Mesendoderm (in vitro differentiated cells): ENCODE measurements at regions not wholly inside any gene's neighbourhood (a gene's known extent, or its start where the extent isn't known, plus 50 kb on each side); places are given as distances from the start of the nearest gene placed in this dataset.
A peak's percentile ranks its signal among the peaks of the same experiment; 100 is the strongest.
"Not testable (repeated sequence)": the region's sequence is repeated elsewhere in the genome, so short reads cannot be mapped to it uniquely, and the experiment has no call there.

ENCODE experiments used
- DNase-seq: peaks from one replicate; pipeline ENCODE4 v3.0.0; 2013
- H2AK5ac ChIP-seq: 2 replicates; pipeline ENCODE4 v1.6.1; 2013; ENCODE audit warnings: low read length, inconsistent platforms
- H2BK120ac ChIP-seq: 2 replicates; pipeline ENCODE4 v1.6.1; 2013; ENCODE audit warnings: low read depth, mild to moderate bottlenecking, low read length, moderate library complexity, mixed read lengths
- H2BK15ac ChIP-seq: replicated peaks from 2 replicates; pipeline ENCODE4 v1.6.1; 2013; ENCODE audit warnings: low read depth, mild to moderate bottlenecking, moderate library complexity
- H2BK5ac ChIP-seq: 2 replicates; pipeline ENCODE4 v1.6.1; 2013; ENCODE audit warnings: low read length, inconsistent platforms
- H3K18ac ChIP-seq: 2 replicates; pipeline ENCODE4 v1.6.1; 2013; ENCODE audit warnings: mild to moderate bottlenecking, low read length, mixed read lengths
- H3K23ac ChIP-seq: one replicate; pipeline ENCODE4 v1.6.1; 2013; ENCODE audit warnings: low read length
- H3K27ac ChIP-seq: 2 replicates; pipeline ENCODE4 v1.5.1; 2013; ENCODE audit warnings: low read depth, mild to moderate bottlenecking, inconsistent platforms, low read length, moderate library complexity
- H3K27me3 ChIP-seq: 2 replicates; pipeline ENCODE4 v1.6.1; 2013; ENCODE audit warnings: low read length, control low read depth, mild to moderate bottlenecking, inconsistent platforms; ENCODE audit not compliant: insufficient read depth, poor library complexity
- H3K36me3 ChIP-seq: 2 replicates; pipeline ENCODE4 v1.6.1; 2013; ENCODE audit warnings: low read length, inconsistent platforms; ENCODE audit not compliant: control insufficient read depth, insufficient read depth
- H3K4ac ChIP-seq: one replicate; pipeline ENCODE4 v1.6.1; 2013; ENCODE audit warnings: low read depth, mild to moderate bottlenecking, low read length, moderate library complexity
- H3K4me1 ChIP-seq: 2 replicates; pipeline ENCODE4 v1.6.1; 2013; ENCODE audit warnings: low read depth, low read length, inconsistent platforms; ENCODE audit not compliant: control insufficient read depth
- H3K4me2 ChIP-seq: 2 replicates; pipeline ENCODE4 v1.6.1; 2013; ENCODE audit warnings: low read length
- H3K4me3 ChIP-seq: 2 replicates; pipeline ENCODE4 v1.5.1; 2013; ENCODE audit warnings: mild to moderate bottlenecking, low read length
- H3K56ac ChIP-seq: one replicate; pipeline ENCODE4 v1.6.1; 2013; ENCODE audit warnings: low read length
- H3K79me1 ChIP-seq: 2 replicates; pipeline ENCODE4 v1.6.1; 2013; ENCODE audit warnings: low read length, inconsistent platforms
- H3K79me2 ChIP-seq: 2 replicates; pipeline ENCODE4 v1.6.1; 2013; ENCODE audit warnings: mild to moderate bottlenecking, low read length; ENCODE audit not compliant: control insufficient read depth, insufficient read depth
- H3K9ac ChIP-seq: 2 replicates; pipeline ENCODE4 v1.6.1; 2013; ENCODE audit warnings: low read length, inconsistent platforms
- H4K5ac ChIP-seq: one replicate; pipeline ENCODE4 v1.6.1; 2013; ENCODE audit warnings: low read length
- H4K8ac ChIP-seq: one replicate; pipeline ENCODE4 v1.6.1; 2013; ENCODE audit warnings: low read depth, mild to moderate bottlenecking, control low read depth, low read length, moderate library complexity
- WGBS: extraction: QIAGEN DNeasy Blood & Tissue Kit; methylation state at CpG from one replicate; pipeline ENCODE4 v1.1.7; 2013; ENCODE audit warnings: low lambda C conversion rate, missing lambda C conversion rate; ENCODE audit not compliant: insufficient coverage; ENCODE audit errors: extremely low coverage; 5-methylcytosine and 5-hydroxymethylcytosine counted together

DNA sequence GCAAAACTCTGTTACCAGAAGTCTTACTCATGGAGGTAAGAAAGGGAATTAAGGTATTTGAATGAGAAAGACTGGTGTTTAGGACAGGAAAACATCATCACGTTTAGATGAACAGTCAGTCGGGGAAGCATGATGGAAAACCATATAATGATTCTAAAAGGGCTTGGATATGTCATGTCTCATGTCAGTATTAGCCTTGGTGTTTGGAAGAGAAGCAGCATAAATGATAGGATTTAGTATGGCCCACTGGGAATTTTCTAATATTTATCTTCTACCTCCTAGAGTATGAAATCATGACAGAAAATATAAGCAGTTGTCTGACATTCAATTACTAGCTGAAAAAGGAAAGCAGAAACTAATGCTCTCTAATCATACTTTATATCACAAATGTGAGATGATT lies 1643.6 kb upstream of the CELF4 start:
- Histone ChIP-seq H3K18ac (no peak overlapping the region), H3K4ac (no peak overlapping the region), H4K8ac (no peak overlapping the region), H3K79me1 (no peaks in the 10 kb centered on the region), H3K79me2 (no peaks in the 10 kb centered on the region), H3K36me3 (no peaks in the 10 kb centered on the region), H3K4me2 (no peak overlapping the region), H2BK120ac (no peak overlapping the region), H3K4me1 (no peaks in the 10 kb centered on the region), H3K4me3 (no peak overlapping the region), H3K27ac (no peak overlapping the region), H3K23ac (no peak overlapping the region), H2BK15ac (no peak overlapping the region), H2AK5ac (no peak overlapping the region), H3K56ac (no peak overlapping the region), H2BK5ac (no peak overlapping the region), H3K27me3 (no peaks in the 10 kb centered on the region), H4K5ac (no peak overlapping the region), H3K9ac (no peak overlapping the region)
- DNase-seq: no peak
- no CpG with 5 or more reads among the region's 2 CpGs for WGBS

DNA sequence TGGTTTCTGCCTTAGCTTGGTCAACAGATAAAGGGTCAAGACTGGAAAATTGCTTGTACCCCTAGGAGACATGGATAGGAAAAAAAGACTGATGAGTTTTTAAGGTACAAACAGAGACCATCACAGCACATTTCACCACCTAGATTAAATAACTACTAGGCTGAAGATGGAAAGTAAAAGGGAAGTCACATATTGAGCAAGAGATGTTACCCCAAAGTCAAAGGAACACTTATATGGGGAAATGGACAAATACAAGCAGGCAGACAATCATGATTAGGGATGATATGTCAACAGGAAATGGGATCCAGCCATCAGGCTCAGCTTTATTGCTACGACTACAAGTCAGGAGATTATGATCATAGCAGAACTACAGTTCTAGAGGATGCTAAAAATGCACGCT lies 1643.1 kb upstream of the CELF4 start:
- Histone ChIP-seq H3K18ac (no peak overlapping the region), H3K79me1 (no peaks in the 10 kb centered on the region), H3K27ac (no peak overlapping the region), H3K4me1 (no peaks in the 10 kb centered on the region), H2BK15ac (no peak overlapping the region), H3K36me3 (no peaks in the 10 kb centered on the region), H3K27me3 (no peaks in the 10 kb centered on the region), H4K8ac (no peak overlapping the region), H3K23ac (no peak overlapping the region), H2BK120ac (no peak overlapping the region), H3K56ac (no peak overlapping the region), H2BK5ac (no peak overlapping the region), H3K4me3 (no peak overlapping the region), H3K79me2 (no peaks in the 10 kb centered on the region), H3K4me2 (no peak overlapping the region), H2AK5ac (no peak overlapping the region), H3K9ac (no peak overlapping the region), H4K5ac (no peak overlapping the region), H3K4ac (no peak overlapping the region)
- no CpG with 5 or more reads among the region's 2 CpGs for WGBS
- no peak for DNase-seq

DNA sequence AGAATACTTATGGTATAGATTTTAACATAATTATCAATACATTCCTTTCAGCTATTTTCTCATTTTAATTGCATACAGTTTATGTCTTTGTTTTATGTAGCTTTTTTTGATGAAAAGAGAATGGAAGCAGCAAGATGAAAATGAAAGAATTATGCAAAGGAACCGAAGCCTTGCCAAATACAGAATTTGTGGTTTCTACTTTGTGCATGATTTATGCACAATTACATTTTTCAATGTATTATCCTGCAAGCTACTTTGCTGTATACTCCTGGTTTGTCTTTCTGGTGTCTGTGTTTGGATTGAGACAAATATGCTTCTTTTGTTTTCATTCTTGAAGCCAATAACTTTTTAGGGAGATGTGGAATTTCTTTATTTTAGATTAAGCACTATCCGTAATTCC lies 1642.6 kb upstream of the CELF4 start:
- no peak overlapping the region for H4K8ac ChIP-seq
- H3K4ac ChIP-seq: no peak overlapping the region
- H3K23ac ChIP-seq: no peak overlapping the region
- no peak overlapping the region for H3K9ac ChIP-seq
- no peaks in the 10 kb centered on the region for H3K27me3 ChIP-seq
- H2BK120ac ChIP-seq: no peak overlapping the region
- no peak overlapping the region for H2BK5ac ChIP-seq
- no CpG with 5 or more reads among the region's 2 CpGs for WGBS
- H3K79me2 ChIP-seq: no peaks in the 10 kb centered on the region
- DNase-seq: no peak
- no peak overlapping the region for H3K56ac ChIP-seq
- no peak overlapping the region for H3K18ac ChIP-seq
- H2AK5ac ChIP-seq: no peak overlapping the region
- no peaks in the 10 kb centered on the region for H3K4me1 ChIP-seq
- H2BK15ac ChIP-seq: no peak overlapping the region
- no peak overlapping the region for H3K4me3 ChIP-seq
- no peaks in the 10 kb centered on the region for H3K36me3 ChIP-seq
- H4K5ac ChIP-seq: no peak overlapping the region
- no peak overlapping the region for H3K27ac ChIP-seq
- H3K4me2 ChIP-seq: no peak overlapping the region
- no peaks in the 10 kb centered on the region for H3K79me1 ChIP-seq

DNA sequence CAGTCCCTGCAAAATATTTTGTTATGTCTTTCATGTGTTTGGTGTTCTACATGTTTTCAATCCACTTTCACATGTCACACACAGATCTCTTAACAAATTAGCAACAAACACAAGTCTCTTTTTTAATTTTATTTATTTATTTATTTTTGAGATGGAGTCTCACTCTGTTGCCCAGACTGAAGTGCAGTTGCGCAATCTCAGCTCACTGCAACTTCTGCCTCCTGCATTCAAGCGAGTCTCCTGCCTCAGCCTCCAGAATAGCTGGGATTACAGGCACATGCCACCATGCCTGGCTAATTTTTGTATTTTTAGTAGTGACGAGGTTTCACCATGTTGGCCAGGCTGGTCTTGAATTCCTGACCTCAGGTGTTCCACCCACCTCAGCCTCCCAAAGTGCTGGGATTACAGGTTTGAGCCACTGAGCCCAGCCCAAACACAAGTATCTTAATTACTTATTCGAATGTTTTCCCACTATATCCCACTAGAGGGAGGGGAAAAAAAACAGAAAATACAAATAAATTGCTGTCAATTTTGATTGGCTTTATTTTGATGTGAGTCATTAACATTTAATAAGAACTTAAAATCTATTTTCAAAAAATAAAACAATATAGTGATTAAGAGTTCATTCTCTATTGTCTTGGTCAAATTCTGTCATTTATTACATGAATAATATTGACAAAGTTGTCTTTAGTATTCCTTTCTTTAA lies 1641.0 kb upstream of the CELF4 start:
- not testable (repeated sequence) for H3K79me2 ChIP-seq, H3K4ac ChIP-seq, H3K4me1 ChIP-seq, H2BK5ac ChIP-seq, H3K9ac ChIP-seq, H3K18ac ChIP-seq, H3K36me3 ChIP-seq, H3K79me1 ChIP-seq, H2BK15ac ChIP-seq, DNase-seq, H3K4me2 ChIP-seq, H3K56ac ChIP-seq, H3K23ac ChIP-seq, H4K5ac ChIP-seq, H3K27me3 ChIP-seq, H3K27ac ChIP-seq, H2BK120ac ChIP-seq, H3K4me3 ChIP-seq, H4K8ac ChIP-seq, H2AK5ac ChIP-seq
- no CpG with 5 or more reads among the region's 4 CpGs for WGBS

DNA sequence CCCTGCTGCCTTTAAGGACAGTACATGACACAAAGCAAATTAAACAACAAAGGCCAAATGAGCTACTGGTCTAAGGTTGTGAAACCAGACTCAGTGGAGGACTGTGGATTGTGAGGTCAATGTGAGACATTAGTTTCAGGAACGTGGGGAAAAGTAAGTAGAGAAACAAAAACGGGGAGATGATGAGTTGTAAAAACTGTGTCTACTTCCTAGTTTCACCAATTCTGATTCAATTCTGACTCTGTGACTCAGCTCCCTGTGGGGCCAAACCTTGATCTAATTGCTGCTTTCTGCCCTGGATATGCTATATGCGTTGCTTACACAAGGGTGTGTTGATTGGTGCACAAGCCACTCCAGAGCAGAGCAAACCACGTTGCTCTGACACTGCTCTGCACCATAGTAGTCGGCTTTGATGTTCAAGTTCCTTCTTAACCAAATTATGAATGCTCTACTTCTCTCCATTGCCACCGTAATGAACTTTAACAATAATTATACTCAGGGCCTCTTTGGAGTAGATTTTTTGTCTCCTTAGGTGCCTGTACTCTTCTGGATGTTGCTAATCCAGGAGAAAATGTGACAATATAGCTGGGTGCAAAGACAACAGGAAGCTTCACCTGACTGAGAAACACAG lies 1640.1 kb upstream of the CELF4 start:
- no peak overlapping the region for H3K56ac ChIP-seq
- H3K4me3 ChIP-seq: no peak overlapping the region
- H3K4me2 ChIP-seq: no peak overlapping the region
- no peak overlapping the region for H2BK15ac ChIP-seq
- no peak overlapping the region for H4K5ac ChIP-seq
- H2AK5ac ChIP-seq: no peak overlapping the region
- H3K23ac ChIP-seq: peak overlapping the region; percentile 69
- WGBS: no CpG with 5 or more reads among the region's 6 CpGs
- no peak overlapping the region for H2BK5ac ChIP-seq
- no peaks in the 10 kb centered on the region for H3K27me3 ChIP-seq
- H3K27ac ChIP-seq: no peak overlapping the region
- no peaks in the 10 kb centered on the region for H3K36me3 ChIP-seq
- H3K18ac ChIP-seq: no peak overlapping the region
- no peak for DNase-seq
- no peak overlapping the region for H4K8ac ChIP-seq
- H3K4ac ChIP-seq: no peak overlapping the region
- no peaks in the 10 kb centered on the region for H3K4me1 ChIP-seq
- no peak overlapping the region for H3K9ac ChIP-seq
- H3K79me1 ChIP-seq: no peaks in the 10 kb centered on the region
- H3K79me2 ChIP-seq: no peaks in the 10 kb centered on the region
- H2BK120ac ChIP-seq: no peak overlapping the region

DNA sequence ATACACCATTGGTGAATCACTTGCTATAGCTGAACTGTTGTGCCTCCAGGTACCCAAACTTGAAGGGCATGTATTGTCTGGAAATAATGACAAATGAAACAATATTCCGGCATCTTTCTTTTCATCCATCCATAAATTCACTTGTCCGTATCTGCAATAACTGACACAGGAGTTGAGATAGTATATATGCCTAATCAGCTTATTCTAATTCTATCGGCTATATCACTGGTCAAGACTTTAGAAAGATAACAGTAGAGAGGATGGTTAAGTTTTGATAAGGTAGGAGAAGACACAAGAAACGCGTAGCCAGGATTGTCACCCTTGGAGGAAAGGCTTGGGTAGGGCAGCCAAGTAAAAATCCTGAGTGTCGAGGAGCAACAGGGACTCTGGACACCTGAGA lies 1634.6 kb upstream of the CELF4 start:
- Histone ChIP-seq H3K18ac (no peak overlapping the region), H3K36me3 (no peaks in the 10 kb centered on the region), H3K4me1 (no peaks in the 10 kb centered on the region), H2BK5ac (no peak overlapping the region), H3K27me3 (no peaks in the 10 kb centered on the region), H3K4me3 (no peak overlapping the region), H2BK15ac (no peak overlapping the region), H3K4ac (no peak overlapping the region), H3K27ac (no peak overlapping the region), H3K79me2 (no peaks in the 10 kb centered on the region), H3K23ac (no peak overlapping the region), H3K56ac (no peak overlapping the region), H3K79me1 (no peaks in the 10 kb centered on the region), H4K5ac (no peak overlapping the region), H3K9ac (no peak overlapping the region), H3K4me2 (no peak overlapping the region), H2AK5ac (no peak overlapping the region), H4K8ac (no peak overlapping the region), H2BK120ac (no peak overlapping the region)
- DNase-seq: no peak
- no CpG with 5 or more reads among the region's 6 CpGs for WGBS
